Neutrophil (primary cell): ENCODE measurements at regions not wholly inside any gene's neighbourhood (a gene's known extent, or its start where the extent isn't known, plus 50 kb on each side); places are given as distances from the start of the nearest gene placed in this dataset.
A peak's percentile ranks its signal among the peaks of the same experiment; 100 is the strongest.

Experiments used
- H3K27ac ChIP-seq: fragments of 200-600 bp; sonication (generic); 2 replicates; pipeline ENCODE4 v1.5.1; 2016; ENCODE audit warnings: mild to moderate bottlenecking, moderate library complexity
- H3K27me3 ChIP-seq: fragments of 200-600 bp; sonication (generic); 2 replicates; pipeline ENCODE4 v1.6.0; 2016; ENCODE audit warnings: mild to moderate bottlenecking
- H3K36me3 ChIP-seq: fragments of 200-600 bp; sonication (generic); 2 replicates; pipeline ENCODE4 v1.5.1; 2017
- H3K4me1 ChIP-seq, 2 experiments: fragments of 200-600 bp in 1 of 2; sonication (generic) in 1 of 2; 1 replicate in 1 of 2; 2 replicates in 1 of 2; pipeline versions ENCODE4 v1.5.1 to v1.6.1; 2013 to 2016; ENCODE audit warnings: low read depth in 1 of 2, low read length in 1 of 2, mild to moderate bottlenecking in 1 of 2, moderate library complexity in 1 of 2; ENCODE audit not compliant: control insufficient read depth in 1 of 2, insufficient read depth in 1 of 2
- H3K4me3 ChIP-seq, 2 experiments: fragments of 200-600 bp in 1 of 2; sonication (generic) in 1 of 2; 1 replicate in 1 of 2; 2 replicates in 1 of 2; pipeline ENCODE4 v1.5.1; 2013 to 2016; ENCODE audit warnings: low read depth in 1 of 2, low read length in 1 of 2, mild to moderate bottlenecking in 1 of 2, moderate library complexity in 1 of 2
- H3K9me3 ChIP-seq: fragments of 200-600 bp; sonication (generic); 2 replicates; pipeline ENCODE4 v1.5.1; 2016
- TF ChIP-seq, protein P1 (sequence below): fragments of 200-600 bp; sonication (generic); IDR thresholded peaks from 2 replicates; pipeline ENCODE4 v1.5.1; 2016; ENCODE audit warnings: antibody characterized with exemption

DNA sequence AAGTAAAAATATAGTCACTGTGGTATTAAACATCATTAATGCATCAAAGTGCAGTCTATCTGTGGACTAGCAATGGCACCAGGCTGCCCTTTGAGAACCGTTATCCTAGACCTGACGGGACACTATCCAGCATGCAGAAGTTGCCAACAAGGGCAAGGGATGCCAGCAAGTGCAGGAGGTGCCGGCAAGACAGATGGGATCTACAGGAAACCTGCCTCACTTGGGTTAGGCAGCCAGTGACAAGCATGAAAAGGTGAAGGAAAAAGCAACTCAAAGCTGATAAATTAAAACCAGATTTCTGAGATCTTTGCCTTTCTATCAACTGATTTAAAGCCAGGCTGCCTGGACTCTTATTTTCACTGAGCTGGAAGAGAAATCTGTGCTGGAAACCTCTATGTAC, 315.2 kb upstream of the PDE4D start:
- peak overlapping the region; percentile 79 for H3K27ac ChIP-seq
- no peaks in the 10 kb centered on the region for H3K9me3 ChIP-seq
- TF ChIP-seq, protein P1, sequence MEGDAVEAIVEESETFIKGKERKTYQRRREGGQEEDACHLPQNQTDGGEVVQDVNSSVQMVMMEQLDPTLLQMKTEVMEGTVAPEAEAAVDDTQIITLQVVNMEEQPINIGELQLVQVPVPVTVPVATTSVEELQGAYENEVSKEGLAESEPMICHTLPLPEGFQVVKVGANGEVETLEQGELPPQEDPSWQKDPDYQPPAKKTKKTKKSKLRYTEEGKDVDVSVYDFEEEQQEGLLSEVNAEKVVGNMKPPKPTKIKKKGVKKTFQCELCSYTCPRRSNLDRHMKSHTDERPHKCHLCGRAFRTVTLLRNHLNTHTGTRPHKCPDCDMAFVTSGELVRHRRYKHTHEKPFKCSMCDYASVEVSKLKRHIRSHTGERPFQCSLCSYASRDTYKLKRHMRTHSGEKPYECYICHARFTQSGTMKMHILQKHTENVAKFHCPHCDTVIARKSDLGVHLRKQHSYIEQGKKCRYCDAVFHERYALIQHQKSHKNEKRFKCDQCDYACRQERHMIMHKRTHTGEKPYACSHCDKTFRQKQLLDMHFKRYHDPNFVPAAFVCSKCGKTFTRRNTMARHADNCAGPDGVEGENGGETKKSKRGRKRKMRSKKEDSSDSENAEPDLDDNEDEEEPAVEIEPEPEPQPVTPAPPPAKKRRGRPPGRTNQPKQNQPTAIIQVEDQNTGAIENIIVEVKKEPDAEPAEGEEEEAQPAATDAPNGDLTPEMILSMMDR, result no peak

DNA sequence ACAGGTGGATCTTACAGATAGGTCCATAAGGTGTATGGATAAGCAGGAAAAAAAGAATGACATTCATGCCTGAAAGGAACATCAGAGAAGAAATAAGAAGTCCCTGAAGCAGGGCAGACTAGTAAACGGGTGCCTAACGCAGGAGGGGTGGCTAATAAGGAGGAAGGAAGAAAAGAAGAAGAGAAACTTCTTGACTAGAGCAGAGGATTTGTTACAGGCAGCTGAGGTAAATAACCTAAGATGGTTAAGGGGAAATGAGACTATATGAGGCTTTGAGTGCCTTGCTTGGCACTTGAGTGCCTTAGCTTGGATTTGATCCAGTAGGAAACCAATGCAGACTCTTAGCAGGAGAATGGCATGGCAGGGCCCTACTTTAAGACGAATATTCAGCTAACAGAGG, 313.5 kb upstream of the PDE4D start:
- Histone ChIP-seq H3K9me3 (no peaks in the 10 kb centered on the region), H3K36me3 (no peaks in the 10 kb centered on the region), H3K27me3 (no peaks in the 10 kb centered on the region), H3K27ac (peak overlapping the region; percentile 79), H3K4me3 (no peak overlapping the region), H3K4me1 (peaks cover 45 to 58% of the 10 kb centered on the region in 2 experiments)
- TF ChIP-seq, protein P1, result no peak

More for the DNA sequence above, 315.2 kb upstream of the PDE4D start:
- H3K4me1 ChIP-seq, result peaks cover 29 to 42% of the 10 kb centered on the region in 2 experiments
- H3K27me3 ChIP-seq, result no peaks in the 10 kb centered on the region
- no peak overlapping the region for H3K4me3 ChIP-seq
- H3K36me3 ChIP-seq, result no peaks in the 10 kb centered on the region

DNA sequence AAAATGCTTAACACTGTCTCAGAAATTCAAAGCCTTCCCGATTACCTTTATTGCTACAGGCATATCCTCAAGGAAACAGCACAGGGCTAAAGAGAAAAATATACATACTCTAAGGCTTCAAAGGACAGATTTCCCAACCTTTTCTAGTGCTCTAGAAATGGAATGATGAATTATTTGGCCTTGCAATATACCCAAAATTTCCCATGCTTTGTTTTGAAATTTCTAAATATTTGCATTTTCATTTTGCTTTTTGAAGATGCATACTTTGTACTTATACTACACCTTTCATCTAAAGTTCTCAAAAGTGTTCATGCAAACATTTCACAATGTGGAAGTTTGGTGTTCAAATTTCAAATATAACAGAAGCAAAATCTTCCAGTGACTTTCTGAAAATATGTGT, 312.7 kb upstream of the PDE4D start:
- TF ChIP-seq, protein P1, result no peak

DNA sequence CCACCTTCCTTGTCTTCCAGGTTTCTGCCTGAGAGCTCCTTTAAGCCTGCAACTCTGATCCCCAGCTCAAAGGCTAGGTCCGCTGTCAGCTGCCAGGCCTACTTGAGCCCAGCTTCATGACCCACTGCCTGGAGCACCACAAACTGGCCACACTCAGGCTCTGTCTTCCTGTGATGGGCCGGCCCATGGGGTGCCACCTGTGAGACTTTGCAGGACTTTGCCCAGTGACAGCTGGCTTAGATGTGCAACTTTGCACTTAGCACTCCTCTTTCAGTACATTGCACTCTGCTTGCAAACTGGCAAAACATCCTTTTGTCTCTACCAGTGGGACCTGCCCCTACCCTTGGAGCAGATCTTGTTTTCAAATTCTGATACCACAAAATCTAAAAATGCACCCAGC, 311.5 kb upstream of the PDE4D start:
- Histone ChIP-seq H3K4me3 (no peak overlapping the region), H3K4me1 (peaks cover 42 to 68% of the 10 kb centered on the region in 2 experiments), H3K27ac (peak overlapping the region; percentile 52), H3K9me3 (no peaks in the 10 kb centered on the region), H3K36me3 (no peaks in the 10 kb centered on the region), H3K27me3 (no peaks in the 10 kb centered on the region)
- TF ChIP-seq, protein P1, result no peak

More for the DNA sequence above, 312.7 kb upstream of the PDE4D start:
- Histone ChIP-seq H3K9me3 (no peaks in the 10 kb centered on the region), H3K27me3 (no peaks in the 10 kb centered on the region), H3K4me3 (no peak overlapping the region), H3K36me3 (no peaks in the 10 kb centered on the region), H3K4me1 (peaks cover 46 to 66% of the 10 kb centered on the region in 2 experiments), H3K27ac (peak overlapping the region; percentile 79)

DNA sequence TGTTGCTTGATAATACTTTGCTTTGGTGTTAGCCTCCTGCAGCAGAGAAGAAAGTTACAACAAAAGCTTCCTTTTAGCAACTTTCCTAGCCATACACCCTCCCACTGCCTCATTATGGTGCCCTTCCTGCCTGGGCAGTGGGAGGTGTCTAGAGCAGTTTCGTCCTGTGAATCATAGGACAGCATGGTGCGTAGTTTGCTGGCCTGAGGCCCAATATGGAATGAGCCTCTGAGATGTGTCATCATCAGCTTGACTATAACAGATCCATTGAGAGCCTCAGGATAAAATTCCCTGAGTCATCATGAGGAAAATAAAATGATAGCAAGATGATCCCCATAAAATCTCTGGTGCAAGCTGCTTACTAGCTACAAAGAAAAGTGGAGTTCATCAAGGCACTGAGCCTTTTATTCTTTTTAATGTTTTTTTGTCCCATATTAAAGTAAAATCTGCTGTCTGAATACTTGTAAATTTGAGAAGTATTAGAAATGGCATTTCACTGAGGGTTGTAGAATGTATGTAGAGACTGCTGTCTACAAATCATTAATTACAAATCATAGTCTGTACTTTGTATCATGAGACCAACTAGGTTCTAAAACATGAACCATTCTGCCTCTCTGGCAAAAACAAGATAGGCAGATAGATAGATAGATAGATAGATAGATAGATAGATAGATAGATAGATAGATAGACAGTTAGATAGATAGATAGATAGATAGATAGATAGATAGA, 303.0 kb upstream of the PDE4D start:
- TF ChIP-seq, protein P1, result no peak
- no peaks in the 10 kb centered on the region for H3K9me3 ChIP-seq
- H3K27ac ChIP-seq, result no peak overlapping the region
- no peaks in the 10 kb centered on the region for H3K36me3 ChIP-seq
- H3K4me3 ChIP-seq, result no peak overlapping the region
- no peaks in the 10 kb centered on the region for H3K27me3 ChIP-seq
- H3K4me1 ChIP-seq, result peaks cover 5 to 12% of the 10 kb centered on the region in 2 experiments
